A673 (cell line): ENCODE measurements at regions not wholly inside any gene's neighbourhood (a gene's known extent, or its start where the extent isn't known, plus 50 kb on each side); places are given as distances from the start of the nearest gene placed in this dataset.

Source experiments
- CTCF ChIP-seq: fragments of 300-800, 200-600 bp; sonication (generic); conservative IDR thresholded peaks from 2 replicates; pipeline ENCODE4 v1.5.1; 2017; ENCODE audit warnings: low read depth, mild to moderate bottlenecking, antibody characterized with exemption, low read length, moderate library complexity, mixed read lengths
- EZH2 ChIP-seq: fragments of 200-600 bp; sonication (generic); IDR thresholded peaks from 2 replicates; pipeline ENCODE4 v1.6.1; 2017; ENCODE audit warnings: borderline replicate concordance, low read depth, mild to moderate bottlenecking, mixed read lengths, antibody characterized with exemption, low read length; ENCODE audit not compliant: poor library complexity, severe bottlenecking

DNA sequence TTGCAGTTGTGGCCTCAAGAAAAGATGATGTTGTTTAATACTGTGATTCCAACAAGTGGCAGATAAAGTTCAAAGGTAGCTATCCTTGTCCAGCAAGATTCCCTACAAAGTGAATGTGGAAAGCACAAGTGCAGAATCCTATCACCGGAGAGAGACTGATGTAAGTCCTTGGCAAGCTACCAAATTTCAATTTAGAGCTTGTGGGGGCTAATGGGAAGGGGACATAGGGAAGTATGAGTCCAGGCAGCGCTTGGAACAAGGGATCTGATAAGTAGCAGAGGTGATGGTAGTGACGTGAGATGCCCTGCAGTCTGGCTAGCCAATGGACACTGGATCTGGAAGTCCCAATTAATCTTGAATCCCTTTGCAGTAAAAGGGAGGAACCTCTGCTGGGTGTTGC, 165.2 kb upstream of the DTNA start:
- TF ChIP-seq CTCF (no peak), EZH2 (no peak)
